GM12878 (cell line): ENCODE measurements at regions not wholly inside any gene's neighbourhood (a gene's known extent, or its start where the extent isn't known, plus 50 kb on each side); places are given as distances from the start of the nearest gene placed in this dataset.

Experiments used
- ATAC-seq: fragments of 200-7000 bp; cut with Tn5 transposase; 3 replicates; pipeline ENCODE4 v1.9.1; 2020; ENCODE audit warnings: mild to moderate bottlenecking, moderate library complexity
- BruUV-seq: library from RNA; stranded (reverse); fragments of 400-500 nt; replicated peaks from 2 replicates; lab custom pipeline; 2021; lab: Mats Ljungman, UMichigan
- CTCF ChIA-PET: fragments of 300-600 bp; sonication (Branson Sonifier 250); formaldehyde crosslinking; extraction: SDS; loops from one replicate; lab custom pipeline; 2021; ENCODE audit warnings: inconsistent platforms; lab: Yijun Ruan, JAX
- POLR2A ChIA-PET: fragments of 350-600 bp; formaldehyde crosslinking; extraction: SDS; loops from one replicate; lab custom pipeline; 2021; ENCODE audit warnings: inconsistent platforms; lab: Charles Lee
- RAD21 ChIA-PET: fragments of 300-600 bp; sonication (Branson Sonifier 250); formaldehyde crosslinking; loops from one replicate; lab custom pipeline; 2023; ENCODE audit warnings: antibody characterized with exemption; ENCODE audit not compliant: unreplicated experiment; lab: Charles Lee
- SMC1A ChIA-PET: fragments of 300-600 bp; sonication (Branson Sonifier 250); formaldehyde crosslinking; loops from one replicate; lab custom pipeline; 2023; ENCODE audit not compliant: unreplicated experiment, uncharacterized antibody; lab: Charles Lee
- DNase-seq: peaks from one replicate; pipeline ENCODE4 v3.0.0-alpha.2; 2011; ENCODE audit warnings: low read depth, low spot score
- FAIRE-seq: peaks from 3 replicates; lab custom pipeline; 2011; peaks lifted over from hg19 to GRCh38; lab: Jason Lieb, UNC
- H2AFZ ChIP-seq: 2 replicates; pipeline ENCODE4 v1.6.0; 2011; ENCODE audit warnings: low read depth, low read length, control low read depth; ENCODE audit not compliant: control insufficient read depth
- H3K27ac ChIP-seq: 2 replicates; pipeline ENCODE4 v1.5.1; 2011; ENCODE audit warnings: control low read depth; ENCODE audit not compliant: control insufficient read depth, insufficient read depth
- H3K27me3 ChIP-seq, 2 experiments: replicated peaks in 1 of 2; 2 replicates each; pipeline versions ENCODE4 v1.6.0 to v1.6.1; 2011; ENCODE audit warnings: low read length in 1 of 2; ENCODE audit not compliant: control insufficient read depth in 2 of 2, insufficient read depth in 2 of 2
- H3K36me3 ChIP-seq, 2 experiments: 2 replicates each; pipeline ENCODE4 v1.5.1; 2011; ENCODE audit warnings: low read length in 1 of 2; ENCODE audit not compliant: control insufficient read depth in 2 of 2, insufficient read depth in 2 of 2
- H3K4me1 ChIP-seq: 2 replicates; pipeline ENCODE4 v1.6.1; 2011; ENCODE audit warnings: mild to moderate bottlenecking, low read length, moderate library complexity, mixed read lengths; ENCODE audit not compliant: control insufficient read depth, insufficient read depth
- H3K4me2 ChIP-seq: 2 replicates; pipeline ENCODE4 v1.6.0; 2011; ENCODE audit warnings: control low read depth; ENCODE audit not compliant: control insufficient read depth, insufficient read depth
- H3K4me3 ChIP-seq: fragments of 200-600 bp; sonication (generic); 2 replicates; pipeline ENCODE4 v1.5.1; 2016
- H3K79me2 ChIP-seq: 2 replicates; pipeline ENCODE4 v1.6.0; 2011; ENCODE audit warnings: low read length; ENCODE audit not compliant: control insufficient read depth, insufficient read depth
- H3K9ac ChIP-seq: 2 replicates; pipeline ENCODE4 v1.8.0; 2011; ENCODE audit warnings: low read length, control low read depth, mixed read lengths; ENCODE audit not compliant: control insufficient read depth, insufficient read depth
- H3K9me3 ChIP-seq: replicated peaks from 3 replicates; pipeline ENCODE4 v1.5.1; 2011; ENCODE audit warnings: mild to moderate bottlenecking, low read length; ENCODE audit not compliant: control insufficient read depth, insufficient read depth
- H4K20me1 ChIP-seq: 2 replicates; pipeline ENCODE4 v1.6.0; 2011; ENCODE audit not compliant: control insufficient read depth, insufficient read depth
- BCLAF1 ChIP-seq: fragments of 450-650 bp; IDR thresholded peaks from 2 replicates; pipeline ENCODE4 v1.6.1; 2017; ENCODE audit warnings: antibody characterized with exemption, mild to moderate bottlenecking, moderate library complexity
- CBFB ChIP-seq: IDR thresholded peaks from 2 replicates; pipeline ENCODE4 v1.6.1; 2016; ENCODE audit warnings: antibody characterized with exemption, low read depth
- E4F1 ChIP-seq: fragments of 450-650 bp; IDR thresholded peaks from 2 replicates; pipeline ENCODE4 v1.6.1; 2018; ENCODE audit warnings: borderline replicate concordance, mild to moderate bottlenecking; ENCODE audit not compliant: partially characterized antibody
- EED ChIP-seq: sonication (generic); IDR thresholded peaks from 2 replicates; pipeline ENCODE4 v1.6.1; 2016; ENCODE audit warnings: antibody characterized with exemption, low read depth
- GABPA ChIP-seq: IDR thresholded peaks from 2 replicates; pipeline ENCODE4 v1.6.1; 2014; ENCODE audit warnings: antibody characterized with exemption, low read depth, mild to moderate bottlenecking, inconsistent platforms
- HCFC1 ChIP-seq: fragments of 150-350 bp; IDR thresholded peaks from 2 replicates; pipeline ENCODE4 v1.6.1; 2014; ENCODE audit warnings: low read length
- IRF3 ChIP-seq: fragments of 450-650 bp; IDR thresholded peaks from 2 replicates; pipeline ENCODE4 v1.6.1; 2014; ENCODE audit warnings: mild to moderate bottlenecking
- JUND ChIP-seq: IDR thresholded peaks from 2 replicates; pipeline ENCODE4 v1.6.1; 2012; ENCODE audit warnings: low read depth, mild to moderate bottlenecking, low read length, improper control_type of control experiment, moderate library complexity
- MEF2A ChIP-seq: IDR thresholded peaks from 2 replicates; pipeline ENCODE4 v1.6.1; 2011; ENCODE audit warnings: low read depth, mild to moderate bottlenecking, low read length, moderate library complexity; ENCODE audit not compliant: insufficient read depth
- NR2C1 ChIP-seq: fragments of 450-650 bp; IDR thresholded peaks from 2 replicates; pipeline ENCODE4 v1.6.1; 2017; ENCODE audit warnings: antibody characterized with exemption, mild to moderate bottlenecking, moderate library complexity
- PAX5 ChIP-seq: IDR thresholded peaks from 2 replicates; pipeline ENCODE4 v1.6.1; 2011; ENCODE audit warnings: low read depth, low read length, borderline replicate concordance
- POLR2AphosphoS2 ChIP-seq: IDR thresholded peaks from 2 replicates; pipeline ENCODE4 v1.6.1; 2011; ENCODE audit warnings: low read depth, mild to moderate bottlenecking, low read length, improper control_type of control experiment, moderate library complexity
- RCOR1 ChIP-seq: conservative IDR thresholded peaks from 2 replicates; pipeline ENCODE4 v1.6.1; 2012; ENCODE audit warnings: low read depth, low read length, improper control_type of control experiment
- SMAD1 ChIP-seq: fragments of 450-650 bp; IDR thresholded peaks from 2 replicates; pipeline ENCODE4 v1.6.1; 2018; ENCODE audit warnings: mild to moderate bottlenecking, low read depth; ENCODE audit not compliant: partially characterized antibody
- STAT3 ChIP-seq: IDR thresholded peaks from 2 replicates; pipeline ENCODE4 v1.6.1; 2011; ENCODE audit warnings: low read depth, low read length, improper control_type of control experiment
- USF1 ChIP-seq: IDR thresholded peaks from 2 replicates; pipeline ENCODE4 v1.6.1; 2011; ENCODE audit warnings: borderline replicate concordance, low read depth, mild to moderate bottlenecking, moderate library complexity, mixed read lengths, low read length; ENCODE audit not compliant: insufficient read depth; ENCODE audit errors: extremely low read length
- ZNF207 ChIP-seq: fragments of 450-650 bp; IDR thresholded peaks from 2 replicates; pipeline ENCODE4 v1.6.1; 2014; ENCODE audit warnings: antibody characterized with exemption, mild to moderate bottlenecking, borderline replicate concordance
- WGBS: methylation state at CpG from one replicate; pipeline ENCODE4 v1.1.6; 2016; ENCODE audit warnings: low lambda C conversion rate; ENCODE audit not compliant: insufficient replicate concordance, insufficient coverage; ENCODE audit errors: missing lambda C conversion rate; 5-methylcytosine and 5-hydroxymethylcytosine counted together
- in situ Hi-C: fragments of 300-500 bp; cut with MboI; formaldehyde crosslinking; loops from 9 replicates; pipeline ENCODE4 v1.14.3; 2018; ENCODE audit warnings: mixed read lengths
- intact Hi-C: fragments of 100-400 bp; cut with micrococcal nuclease; formaldehyde crosslinking; loops from one replicate; pipeline ENCODE4 v1.14.2; 2022; ENCODE audit not compliant: unreplicated experiment

- Histone ChIP-seq H3K79me2 (no peaks in the 10 kb centered on the region), H3K27me3 (no peaks in the 10 kb centered on the region; a peak in 1 of 4 replicates), H3K27ac (no peak overlapping the region), H3K4me3 (no peak overlapping the region), H3K4me1 (no peaks in the 10 kb centered on the region), H3K4me2 (no peak overlapping the region), H3K9me3 (no peaks in the 10 kb centered on the region), H2AFZ (no peak overlapping the region), H3K36me3 (no peaks in the 10 kb centered on the region), H4K20me1 (no peaks in the 10 kb centered on the region), H3K9ac (no peak overlapping the region)
- ChIA-PET SMC1A (no interaction called here), CTCF (no interaction called here), POLR2A (no interaction called here), RAD21 (no interaction called here)
- no peak for FAIRE-seq
- intact Hi-C loops, result no loop called here
- no peak for DNase-seq
- no peak for ATAC-seq
- no TSS peak for BruUV-seq
- in situ Hi-C loops, result no loop called here
- WGBS, result 69% methylated on average over 4 of the region's 4 CpGs
- no peak for TF ChIP-seq POLR2AphosphoS2
- no peak for TF ChIP-seq EED
- TF ChIP-seq SMAD1, result no peak
- TF ChIP-seq USF1, result no peak
- TF ChIP-seq STAT3, result no peak
- TF ChIP-seq CBFB, result no peak
- no peak for TF ChIP-seq HCFC1
- no peak for TF ChIP-seq PAX5
- TF ChIP-seq MEF2A, result no peak
- no peak for TF ChIP-seq E4F1
- TF ChIP-seq IRF3, result no peak
- no peak for TF ChIP-seq BCLAF1
- TF ChIP-seq GABPA, result no peak
- no peak for TF ChIP-seq JUND
- TF ChIP-seq ZNF207, result no peak
- no peak for TF ChIP-seq RCOR1
- TF ChIP-seq NR2C1, result no peak
Observed at GRCh38 chr3:87979527-87979926, 79.3 kb downstream of the CGGBP1 start.
